IPS-NIHi11 (cell line): ENCODE measurements at regions not wholly inside any gene's neighbourhood (a gene's known extent, or its start where the extent isn't known, plus 50 kb on each side); places are given as distances from the start of the nearest gene placed in this dataset.
"Not testable (repeated sequence)": the region's sequence is repeated elsewhere in the genome, so short reads cannot be mapped to it uniquely, and the experiment has no call there.

Experiments
- DNase-seq: peaks from one replicate; pipeline ENCODE4 v3.0.0; 2012; ENCODE audit warnings: mixed read lengths, low spot score

DNA sequence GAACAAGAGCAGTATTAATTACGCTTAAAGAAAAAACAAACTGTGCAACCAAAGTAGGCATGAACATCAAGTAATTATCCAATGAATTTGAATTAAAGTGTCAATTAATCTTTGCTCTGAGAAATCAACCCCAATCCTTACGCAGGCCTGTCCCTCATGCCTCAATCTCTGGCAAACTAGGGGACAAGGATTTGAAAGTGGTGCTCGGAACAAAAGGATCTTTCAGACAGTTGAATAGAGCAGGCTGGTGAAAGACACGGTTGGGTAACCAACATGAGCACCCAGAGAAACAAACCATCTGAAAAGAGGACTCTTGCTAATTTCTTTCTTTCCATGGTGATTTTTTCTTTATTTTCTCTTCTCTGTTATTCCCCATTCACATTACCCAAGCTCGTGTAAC is 203.5 kb upstream of the PHF14 start:
- no peak for DNase-seq

DNA sequence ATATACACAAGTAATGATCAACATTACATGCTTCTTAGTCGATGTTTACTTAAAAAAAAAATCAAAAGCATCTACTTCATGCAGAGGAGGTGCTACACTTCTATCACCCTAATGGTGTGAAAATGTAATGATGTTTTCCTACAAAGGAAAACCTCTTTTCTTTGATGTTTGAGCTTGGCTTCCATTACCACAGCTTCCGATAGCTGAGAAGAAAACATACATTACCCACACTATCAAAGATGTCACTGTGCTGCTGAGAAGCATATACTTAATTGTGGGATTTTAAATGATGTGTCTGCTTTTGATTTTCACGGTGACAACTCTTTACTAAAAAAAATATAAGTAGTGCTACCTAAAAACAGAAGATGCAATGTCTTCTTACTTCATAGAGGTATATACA is 200.2 kb upstream of the PHF14 start:
- no peak for DNase-seq

DNA sequence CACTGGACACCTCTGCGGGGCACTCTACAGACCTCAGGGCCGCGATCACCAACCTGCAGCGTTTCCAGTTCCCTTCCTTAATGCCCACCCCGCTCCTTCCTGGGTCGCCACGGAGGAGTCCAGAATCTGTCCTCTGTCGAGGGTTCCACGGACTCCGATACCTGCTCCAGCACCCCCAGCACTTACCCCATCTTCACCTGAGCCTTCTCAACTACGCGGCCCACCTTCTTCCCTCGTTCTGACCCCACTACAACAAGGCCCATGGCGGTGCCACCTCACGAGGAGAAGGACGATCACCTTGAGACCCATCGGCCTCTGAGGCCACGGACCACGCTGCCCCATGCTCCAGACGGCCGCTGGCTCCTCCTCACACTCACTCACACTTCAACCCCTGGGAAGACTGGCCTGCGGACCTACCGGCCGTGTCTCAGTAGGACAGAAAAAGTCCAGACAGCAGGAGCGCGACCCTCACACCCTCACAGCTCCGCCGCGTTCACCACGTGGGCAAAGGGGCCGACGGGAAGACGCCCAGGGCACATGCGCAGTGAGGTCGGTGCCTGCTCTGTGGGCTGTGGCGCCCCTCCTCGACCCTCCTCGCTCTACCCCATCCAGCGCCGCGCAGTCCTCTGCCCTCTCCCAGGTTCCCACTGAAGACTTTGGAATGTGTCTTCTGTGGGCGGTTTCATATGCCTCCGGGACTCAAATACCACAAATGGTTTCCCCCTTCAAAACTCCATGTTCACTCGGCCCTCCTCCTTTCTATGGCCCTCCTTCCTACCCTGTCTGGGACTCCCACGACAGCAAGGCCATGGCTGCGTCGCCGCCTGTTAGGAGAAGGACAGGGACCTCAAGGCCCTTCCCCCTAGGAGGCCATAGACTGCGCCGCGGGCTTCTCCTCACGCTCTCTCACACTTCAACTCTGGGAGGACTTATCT is 193.9 kb upstream of the PHF14 start:
- no peak for DNase-seq

DNA sequence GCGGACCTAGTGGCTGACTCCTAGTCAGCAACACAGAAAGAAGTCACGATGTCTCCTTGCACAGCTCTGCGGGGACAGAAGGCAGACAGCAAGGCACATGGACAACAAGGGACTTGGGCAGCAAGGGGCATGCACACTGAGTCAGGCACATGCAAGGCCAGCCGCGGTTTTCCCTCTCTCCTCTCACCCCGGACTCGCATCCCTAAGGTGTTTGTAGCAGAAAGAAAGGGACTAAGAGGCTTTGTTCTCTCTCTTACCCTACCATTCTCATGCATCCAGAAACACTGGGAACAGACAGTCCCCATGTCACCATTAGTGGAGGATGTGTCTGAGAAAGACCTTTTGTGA is 193.3 kb upstream of the PHF14 start:
- DNase-seq = no peak

DNA sequence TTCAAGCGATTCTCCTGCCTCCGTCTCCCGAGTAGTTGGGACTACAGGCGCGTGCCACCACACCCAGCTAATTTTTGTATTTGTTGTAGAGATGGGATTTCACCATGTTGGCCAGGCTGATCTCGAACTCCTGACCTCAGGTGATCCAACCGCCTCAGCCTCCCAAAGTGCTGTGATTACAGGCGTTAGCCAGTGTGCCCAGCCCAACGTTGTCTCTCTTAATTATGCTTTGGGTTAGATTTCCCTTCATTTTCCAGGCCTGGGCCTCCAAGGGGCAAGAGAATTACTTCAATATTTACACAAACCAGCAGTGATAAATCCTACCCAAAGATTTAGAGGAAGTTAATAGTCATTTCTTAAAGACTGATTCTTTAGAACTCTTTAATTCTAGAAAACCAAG is 186.7 kb upstream of the PHF14 start:
- not testable (repeated sequence) for DNase-seq

DNA sequence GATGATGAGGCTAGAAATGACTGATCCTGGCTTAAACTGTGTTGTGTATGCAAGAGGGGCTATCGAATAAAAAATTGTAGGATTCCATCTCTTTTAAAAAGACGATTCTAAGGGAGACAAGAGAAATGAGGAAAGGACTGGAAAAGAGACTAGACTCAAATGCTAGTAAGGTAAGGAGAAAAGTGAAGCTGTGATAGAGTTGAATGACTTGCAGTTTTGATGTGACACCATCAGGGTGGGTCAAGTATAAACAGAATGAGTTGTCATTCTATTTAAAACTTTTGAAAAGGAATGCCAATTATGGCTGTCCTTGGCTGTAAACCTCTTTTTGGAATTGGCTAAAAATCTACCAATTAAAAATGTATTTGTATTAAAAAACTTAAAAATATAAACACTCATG is 184.5 kb upstream of the PHF14 start:
- no peak for DNase-seq

DNA sequence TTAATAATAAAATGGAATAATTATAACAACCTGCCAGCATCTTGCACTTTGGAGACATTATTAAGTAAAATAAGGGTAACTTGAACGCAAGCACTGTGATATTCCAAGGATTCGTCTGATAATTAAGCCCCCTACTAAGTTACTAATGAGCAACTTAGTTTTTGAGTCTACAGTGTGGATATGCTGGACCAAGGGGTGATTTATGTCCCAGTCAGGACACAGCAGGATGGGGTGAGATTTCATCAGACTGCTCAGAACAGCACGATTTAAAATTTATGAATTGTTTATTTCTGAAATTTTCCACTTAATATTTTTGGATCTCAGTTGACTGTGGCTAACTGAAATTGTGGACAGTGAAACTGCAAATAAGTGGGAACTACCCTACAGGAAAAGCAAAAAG is 182.8 kb upstream of the PHF14 start:
- DNase-seq = no peak

DNA sequence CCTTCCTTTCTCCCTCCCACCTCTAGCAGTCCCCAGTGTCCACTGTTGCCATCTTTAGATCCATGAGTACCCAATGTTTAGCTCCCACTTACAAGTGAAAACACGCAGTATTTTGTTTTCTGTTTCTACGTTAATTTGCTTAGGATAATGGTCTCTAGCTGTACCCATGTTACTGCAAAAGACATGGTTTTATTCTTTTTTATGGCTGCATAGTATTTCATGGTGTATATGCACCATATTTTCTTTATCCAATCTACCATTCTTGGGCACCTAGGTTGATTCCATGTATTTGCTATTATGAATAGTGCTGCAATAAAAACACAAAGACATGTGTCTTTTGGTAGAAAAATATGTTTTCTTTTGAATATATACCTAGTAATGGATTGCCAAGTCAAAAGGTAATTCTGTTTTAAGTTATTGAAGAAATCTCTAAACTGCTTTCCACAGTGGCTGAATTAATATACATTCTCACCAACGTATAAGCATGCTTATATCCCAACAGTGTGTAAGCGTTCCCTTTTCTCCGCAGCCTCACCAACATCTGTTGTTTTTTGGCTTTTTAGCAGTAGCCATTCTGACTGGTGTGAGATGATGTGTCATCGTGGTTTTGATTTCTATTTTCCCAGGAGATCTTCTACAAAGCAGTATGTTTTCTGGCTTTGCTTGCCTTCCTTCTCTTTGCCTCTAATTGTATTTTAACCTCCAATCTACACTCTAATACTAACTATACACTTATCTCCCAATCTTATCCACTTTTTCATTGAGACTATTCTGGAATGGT is 179.5 kb upstream of the PHF14 start:
- DNase-seq = no peak

DNA sequence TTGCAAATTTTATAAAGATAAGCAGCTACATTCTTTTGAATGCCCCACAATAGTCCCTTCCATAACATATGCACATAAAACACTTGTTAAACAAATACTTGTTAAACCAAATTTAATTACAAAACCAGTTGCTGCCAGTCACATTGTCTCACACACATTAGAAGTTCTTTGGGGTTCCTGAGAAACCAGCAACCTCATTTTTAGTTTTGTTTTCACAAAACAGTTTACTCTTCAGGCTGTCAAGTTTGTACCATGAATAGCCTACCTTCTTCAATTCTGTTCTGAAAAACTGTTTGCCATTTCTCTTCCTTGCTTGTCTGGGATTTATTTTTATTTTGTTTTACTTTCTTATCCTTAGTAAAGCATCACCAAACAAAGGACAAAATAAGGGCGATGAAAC is 176.5 kb upstream of the PHF14 start:
- DNase-seq = no peak

DNA sequence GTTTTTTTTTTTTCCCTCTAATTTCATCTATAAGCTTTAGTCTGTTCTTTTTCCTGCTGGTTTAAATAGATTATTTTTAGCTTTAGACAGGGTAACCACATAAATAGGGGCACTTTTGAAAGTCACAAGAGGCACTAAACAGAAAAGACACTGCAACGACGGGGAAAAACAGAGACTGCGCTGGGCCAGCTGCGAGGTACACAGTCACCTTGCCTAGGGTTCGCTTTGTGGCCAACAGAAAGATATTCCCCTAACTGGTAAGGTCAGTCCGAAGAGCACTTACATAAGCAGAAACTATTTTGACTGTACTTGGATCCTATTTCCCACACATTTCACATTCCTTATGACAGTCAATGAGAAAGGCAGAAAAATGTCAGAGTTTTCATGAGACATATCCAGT is 175.6 kb upstream of the PHF14 start:
- no peak for DNase-seq

DNA sequence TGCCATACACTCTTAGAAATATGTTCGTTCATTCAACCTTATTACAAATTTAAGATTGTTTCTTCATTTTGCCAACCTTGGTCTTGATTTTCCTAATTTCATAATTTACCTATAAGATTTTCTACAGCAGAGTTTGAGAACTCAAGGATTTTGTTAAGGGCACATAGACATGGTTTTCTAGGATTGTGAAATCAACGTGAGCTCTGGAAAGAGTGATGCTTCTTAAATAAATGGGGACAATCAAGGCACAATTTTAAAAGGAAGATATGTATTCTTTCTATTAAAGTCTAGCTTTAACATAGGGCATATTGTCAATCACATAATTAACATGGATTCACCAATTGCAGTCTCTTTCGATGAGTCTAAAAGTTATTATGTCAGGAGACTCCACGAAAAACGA is 174.2 kb upstream of the PHF14 start:
- no peak for DNase-seq

DNA sequence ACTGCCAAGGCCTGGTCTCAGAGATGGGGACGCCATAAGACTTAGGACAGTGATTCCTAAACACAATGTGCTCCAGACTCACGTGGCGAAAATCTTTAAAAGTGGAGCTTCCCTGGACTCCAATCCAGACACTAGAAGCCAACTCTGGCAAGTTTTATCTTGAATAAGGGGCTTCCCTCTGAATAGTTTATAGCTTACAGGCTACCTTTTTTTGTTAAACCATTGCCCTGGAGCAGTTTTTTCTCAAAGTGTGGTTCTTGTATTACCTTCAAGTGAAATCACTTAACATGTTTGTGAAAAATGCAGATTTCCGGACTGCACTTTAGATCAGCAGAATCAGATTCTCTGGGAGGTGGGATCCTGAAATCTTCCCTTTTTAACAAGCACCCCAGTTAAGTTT is 171.7 kb upstream of the PHF14 start:
- DNase-seq = no peak

DNA sequence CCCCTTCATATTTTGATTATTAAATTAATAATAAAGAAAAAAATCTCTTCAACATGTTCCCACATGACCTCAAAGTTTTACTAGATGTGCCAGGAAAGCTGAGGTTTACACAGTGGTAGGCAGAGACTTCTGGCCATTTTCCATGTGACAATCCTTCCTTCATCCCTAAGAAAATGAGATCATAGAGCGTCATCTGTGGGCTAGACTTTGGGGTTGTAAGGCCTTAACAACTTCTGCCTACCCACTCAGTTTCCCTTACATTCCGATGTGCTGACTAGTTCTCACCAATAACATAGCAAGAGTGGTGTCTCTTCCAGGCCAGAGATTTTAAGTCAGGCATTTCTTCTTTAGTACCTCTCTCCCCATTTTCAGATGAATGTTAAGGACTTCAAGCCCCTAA is 171.1 kb upstream of the PHF14 start:
- DNase-seq = no peak

DNA sequence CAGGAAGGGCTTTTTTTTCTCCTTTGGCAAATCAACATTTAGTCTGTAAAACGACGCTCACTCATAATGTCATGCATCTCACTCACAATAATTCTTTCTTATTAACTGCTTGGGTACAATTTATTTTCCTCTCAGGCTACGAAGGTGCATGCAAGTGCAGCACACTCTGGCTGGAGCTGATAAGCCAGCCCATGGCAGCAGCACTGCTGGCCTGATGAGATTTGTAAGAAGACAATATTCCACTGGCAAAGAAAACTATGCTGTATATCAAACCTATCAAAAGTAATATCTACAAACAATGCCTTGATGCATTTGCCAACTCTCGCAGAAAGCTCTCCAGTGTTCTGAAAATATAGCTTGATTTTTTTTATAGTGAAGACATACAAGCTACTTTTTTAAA is 170.0 kb upstream of the PHF14 start:
- DNase-seq = no peak

DNA sequence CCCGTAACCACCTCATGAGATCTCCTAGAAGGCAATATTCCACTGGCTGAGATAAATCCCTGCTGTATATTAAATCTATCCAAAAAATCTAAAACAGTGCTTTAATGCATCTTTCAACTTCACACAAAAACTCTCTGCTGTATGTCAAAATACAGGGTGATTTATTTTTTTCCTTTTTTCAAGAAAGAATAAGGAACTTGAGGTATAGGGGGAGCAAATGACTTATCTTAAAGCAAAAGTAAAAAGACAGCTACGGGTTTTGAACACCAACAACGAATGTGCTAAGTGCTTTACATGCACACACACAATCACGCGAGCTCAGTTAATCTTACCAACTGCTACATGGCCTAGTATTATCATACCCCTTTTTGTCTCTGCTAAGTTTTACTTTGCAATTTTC is 168.9 kb upstream of the PHF14 start:
- DNase-seq = no peak

DNA sequence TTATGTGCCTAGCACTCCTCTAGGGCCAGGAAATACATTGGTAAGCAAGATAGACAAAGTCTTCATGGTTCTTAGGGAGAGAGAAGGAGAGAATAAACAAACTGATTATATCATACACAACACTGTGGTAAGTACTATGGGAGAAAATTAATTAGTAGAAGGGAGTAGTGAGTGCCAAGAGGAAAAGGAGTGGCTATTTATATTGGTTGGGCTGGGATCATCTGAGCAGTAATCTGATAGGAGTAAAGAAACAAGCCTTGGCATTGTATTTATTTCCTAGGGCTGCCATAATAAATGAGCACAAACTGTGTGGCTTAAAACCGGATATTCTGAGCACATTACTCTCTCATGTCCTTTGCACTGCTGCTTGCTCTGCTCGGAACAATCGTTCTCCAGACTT is 158.1 kb upstream of the PHF14 start:
- DNase-seq = no peak

DNA sequence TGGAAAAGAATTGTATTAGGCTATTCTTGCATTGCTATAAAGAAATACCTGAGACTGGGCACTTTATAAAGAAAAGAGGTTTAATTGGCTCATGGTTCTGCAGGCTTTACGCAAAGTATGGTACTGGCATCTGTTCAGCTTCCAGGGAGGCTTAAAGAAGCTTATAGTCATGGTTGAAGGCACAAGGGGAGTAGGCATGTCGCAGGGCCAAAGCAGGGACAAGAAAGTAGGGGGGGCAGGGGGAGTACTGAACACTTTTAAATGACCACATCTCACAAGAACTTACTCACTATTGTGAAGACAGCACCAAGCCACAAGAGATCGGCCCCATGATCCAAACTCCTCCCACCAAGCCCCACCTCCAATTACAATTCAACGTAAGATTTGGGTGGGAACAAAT is 152.5 kb upstream of the PHF14 start:
- DNase-seq = no peak

DNA sequence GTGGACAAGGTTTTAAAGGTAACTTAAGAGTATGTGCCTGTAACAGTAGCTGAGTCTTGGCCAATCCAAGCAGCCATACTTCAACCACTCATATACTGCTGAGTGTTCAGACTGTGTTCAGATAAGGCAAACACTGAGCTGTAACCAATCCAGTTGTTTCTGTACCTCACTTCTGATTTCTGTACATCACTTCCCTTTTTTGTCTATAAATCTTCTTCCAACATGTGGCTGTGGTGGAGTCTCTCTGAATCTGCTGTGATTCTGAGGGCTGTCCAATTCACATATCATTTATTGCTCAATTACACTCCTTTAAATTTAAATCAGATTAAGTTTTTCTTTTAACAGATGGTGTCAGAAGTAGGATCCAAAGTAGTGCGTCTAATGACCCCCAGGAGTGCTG is 149.5 kb upstream of the PHF14 start:
- no peak for DNase-seq

DNA sequence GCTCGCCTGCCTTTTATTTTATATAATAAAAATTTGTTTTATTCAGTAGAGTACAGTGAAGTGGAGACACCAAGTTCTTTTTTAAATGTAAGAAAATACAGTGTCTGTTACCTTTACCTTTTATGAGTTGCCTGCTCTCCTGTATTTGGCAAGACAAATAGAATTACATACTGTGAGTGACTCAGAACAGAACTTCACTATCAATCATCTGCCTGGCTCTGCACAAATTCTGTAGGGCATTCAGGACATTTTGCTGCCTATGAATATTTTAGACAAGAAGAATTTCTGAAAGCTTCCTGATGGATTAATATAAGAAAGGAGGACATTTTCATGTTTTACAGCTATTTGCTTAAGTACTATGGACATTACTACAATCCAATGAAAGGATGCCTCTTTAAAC is 135.4 kb upstream of the PHF14 start:
- DNase-seq = no peak

DNA sequence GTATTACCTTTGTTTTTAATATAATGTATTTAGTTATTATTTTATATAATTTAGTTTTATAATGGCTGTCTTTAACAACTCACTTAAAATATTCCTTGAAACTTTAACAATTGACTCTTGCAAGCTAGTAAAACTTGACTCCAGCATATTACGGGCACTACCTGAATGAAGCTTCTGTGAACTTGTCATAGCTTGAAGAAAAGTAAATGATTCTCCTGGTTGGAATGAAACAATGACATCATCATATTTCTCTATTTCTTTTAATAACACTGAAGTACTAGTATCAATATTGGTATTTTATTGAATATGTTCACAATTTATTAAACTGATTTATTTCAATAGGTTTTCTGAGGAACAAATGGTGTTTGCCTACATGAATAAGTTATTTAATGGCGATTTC is 128.4 kb upstream of the PHF14 start:
- no peak for DNase-seq

DNA sequence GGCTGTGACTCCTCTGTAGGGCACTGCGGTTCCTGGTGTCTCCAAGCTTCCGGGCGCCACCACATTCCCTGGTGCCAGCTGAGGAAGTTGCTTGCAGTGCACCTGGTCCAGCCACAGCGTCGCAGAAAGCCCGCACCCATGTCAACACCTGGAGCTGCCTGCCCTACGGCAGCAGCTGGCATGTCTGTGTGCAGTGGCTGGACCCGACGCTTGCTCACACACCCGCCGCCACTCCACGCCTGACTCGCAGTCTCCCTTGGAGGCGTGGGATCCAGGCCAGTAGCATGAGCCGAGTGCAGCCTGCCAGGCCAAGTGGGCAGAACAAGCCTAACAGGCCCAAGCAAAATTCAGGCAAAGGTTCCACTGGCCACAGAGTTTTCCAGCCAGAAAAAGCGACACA is 118.1 kb upstream of the PHF14 start:
- no peak for DNase-seq

DNA sequence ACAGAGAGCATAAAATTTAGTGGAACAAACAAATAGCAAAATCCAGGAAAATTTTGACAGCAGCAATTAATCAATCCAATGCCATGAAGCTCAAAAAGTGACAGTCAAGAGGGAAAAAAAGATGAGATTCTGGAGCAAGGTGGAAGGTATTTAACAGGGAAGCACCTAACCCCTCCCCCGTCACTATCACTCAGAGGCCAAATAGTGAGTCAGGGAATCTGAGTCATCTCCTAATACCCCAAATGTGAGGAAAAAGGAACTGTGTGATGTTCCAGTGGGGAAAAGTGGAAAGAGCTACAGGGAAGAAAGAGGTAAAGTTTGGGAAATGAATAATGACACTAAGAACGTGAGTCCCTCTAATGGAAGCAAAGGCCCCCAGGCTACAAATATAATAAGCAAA is 113.2 kb upstream of the PHF14 start:
- peak; percentile 17 for DNase-seq

DNA sequence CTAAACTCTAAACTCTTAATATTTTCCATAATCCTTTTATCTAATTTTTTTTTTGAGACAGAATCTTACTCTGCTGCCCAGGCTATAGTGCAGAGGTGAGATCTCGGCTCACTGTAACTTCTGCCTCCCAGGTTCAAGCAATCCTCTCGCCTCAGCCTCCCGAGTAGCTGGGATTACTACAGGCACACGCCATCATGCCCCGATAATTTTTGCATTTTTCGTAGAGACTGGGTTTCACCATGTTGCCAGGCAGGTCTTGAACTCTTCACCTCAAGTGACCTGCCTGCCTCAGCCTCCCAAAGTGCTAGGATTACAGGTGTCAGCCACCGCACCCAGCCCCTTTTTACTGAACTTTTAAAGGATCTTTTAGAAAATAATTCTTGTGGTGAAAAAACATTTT is 110.2 kb upstream of the PHF14 start:
- no peak for DNase-seq

DNA sequence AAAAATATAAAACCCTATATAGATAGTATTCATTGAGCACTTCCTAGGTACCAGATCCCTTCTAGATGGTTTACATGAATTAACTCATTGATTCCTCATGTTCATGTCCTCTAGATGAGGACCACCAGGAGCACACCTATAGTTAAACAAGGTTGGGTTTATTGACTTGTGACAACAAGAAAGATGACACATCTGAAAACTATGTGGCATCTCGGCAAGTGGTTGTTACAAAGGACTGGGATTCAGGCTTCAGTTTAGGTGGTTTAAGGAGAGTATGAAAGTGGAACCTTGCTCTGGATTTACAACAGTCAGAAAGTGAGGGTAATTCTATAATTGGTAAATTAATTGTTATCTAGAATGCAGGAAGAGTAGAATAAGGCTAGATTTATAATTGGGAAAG is 99.0 kb upstream of the PHF14 start:
- DNase-seq = no peak
